GM12873 (cell line): ENCODE measurements at regions not wholly inside any gene's neighbourhood (a gene's known extent, or its start where the extent isn't known, plus 50 kb on each side); places are given as distances from the start of the nearest gene placed in this dataset.

ENCODE experiments used
- TF ChIP-seq, protein P1 (sequence below): IDR thresholded peaks from 2 replicates; pipeline ENCODE4 v1.5.1; 2012; ENCODE audit warnings: low read depth, mild to moderate bottlenecking, moderate library complexity, low read length, control low read depth; ENCODE audit not compliant: insufficient read depth; ENCODE audit errors: missing control alignments

- TF ChIP-seq, protein P1, sequence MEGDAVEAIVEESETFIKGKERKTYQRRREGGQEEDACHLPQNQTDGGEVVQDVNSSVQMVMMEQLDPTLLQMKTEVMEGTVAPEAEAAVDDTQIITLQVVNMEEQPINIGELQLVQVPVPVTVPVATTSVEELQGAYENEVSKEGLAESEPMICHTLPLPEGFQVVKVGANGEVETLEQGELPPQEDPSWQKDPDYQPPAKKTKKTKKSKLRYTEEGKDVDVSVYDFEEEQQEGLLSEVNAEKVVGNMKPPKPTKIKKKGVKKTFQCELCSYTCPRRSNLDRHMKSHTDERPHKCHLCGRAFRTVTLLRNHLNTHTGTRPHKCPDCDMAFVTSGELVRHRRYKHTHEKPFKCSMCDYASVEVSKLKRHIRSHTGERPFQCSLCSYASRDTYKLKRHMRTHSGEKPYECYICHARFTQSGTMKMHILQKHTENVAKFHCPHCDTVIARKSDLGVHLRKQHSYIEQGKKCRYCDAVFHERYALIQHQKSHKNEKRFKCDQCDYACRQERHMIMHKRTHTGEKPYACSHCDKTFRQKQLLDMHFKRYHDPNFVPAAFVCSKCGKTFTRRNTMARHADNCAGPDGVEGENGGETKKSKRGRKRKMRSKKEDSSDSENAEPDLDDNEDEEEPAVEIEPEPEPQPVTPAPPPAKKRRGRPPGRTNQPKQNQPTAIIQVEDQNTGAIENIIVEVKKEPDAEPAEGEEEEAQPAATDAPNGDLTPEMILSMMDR = no peak
Observed at GRCh38 chr20:51118985-51119527, 96.1 kb upstream of the KCNG1 start.

GRCh38 chr20:51118216-51118615 lies 95.3 kb upstream of the KCNG1 start:
- TF ChIP-seq, protein P1 = no peak

- TF ChIP-seq, protein P1 = no peak
Observed at GRCh38 chr20:51116765-51117686, 94.1 kb upstream of the KCNG1 start.

- TF ChIP-seq, protein P1 = no peak
Observed at GRCh38 chr20:51111290-51111689, 88.4 kb upstream of the KCNG1 start.

GRCh38 chr20:51108638-51109363 lies 85.9 kb upstream of the KCNG1 start:
- TF ChIP-seq, protein P1 = no peak

DNA sequence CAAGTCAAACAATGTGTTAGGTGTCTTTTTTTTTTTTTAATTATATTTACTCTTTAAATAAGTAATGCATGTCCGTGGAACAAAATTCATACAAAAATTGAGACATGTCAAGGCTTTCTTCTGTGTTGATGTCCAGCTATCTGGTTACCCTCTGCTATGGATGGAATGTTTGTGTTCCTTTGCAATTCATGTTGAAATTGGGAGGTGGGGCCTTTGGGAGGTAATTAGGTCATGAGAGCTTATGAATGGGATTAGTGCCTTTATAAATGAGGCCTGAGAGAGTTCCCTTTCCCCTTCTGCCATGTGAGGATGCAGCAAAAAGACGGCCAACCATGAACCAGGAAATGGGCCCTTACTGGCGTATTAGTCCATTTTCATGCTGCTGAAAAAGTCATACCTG lies 83.1 kb upstream of the KCNG1 start:
- TF ChIP-seq, protein P1 = no peak
